Transverse colon (tissue), 3 donors: ENCODE measurements at regions not wholly inside any gene's neighbourhood (a gene's known extent, or its start where the extent isn't known, plus 50 kb on each side); places are given as distances from the start of the nearest gene placed in this dataset.

ENCODE experiments used
- CTCF ChIP-seq, 5 experiments: fragments of 200-600 bp in 3 of 5; fragments of 450-650 bp in 2 of 5; sonication (generic) in 3 of 5; IDR thresholded peaks; 1 replicate in 2 of 5; 2 replicates in 3 of 5; pipeline ENCODE4 v1.5.1; 2016 to 2017; ENCODE audit warnings: antibody characterized with exemption in 5 of 5, inconsistent platforms in 3 of 5, mild to moderate bottlenecking in 2 of 5, moderate library complexity in 1 of 5
- POLR2A ChIP-seq: fragments of 450-650 bp; IDR thresholded peaks from one replicate; pipeline ENCODE4 v1.6.1; 2016; ENCODE audit warnings: antibody characterized with exemption, mild to moderate bottlenecking, moderate library complexity

DNA sequence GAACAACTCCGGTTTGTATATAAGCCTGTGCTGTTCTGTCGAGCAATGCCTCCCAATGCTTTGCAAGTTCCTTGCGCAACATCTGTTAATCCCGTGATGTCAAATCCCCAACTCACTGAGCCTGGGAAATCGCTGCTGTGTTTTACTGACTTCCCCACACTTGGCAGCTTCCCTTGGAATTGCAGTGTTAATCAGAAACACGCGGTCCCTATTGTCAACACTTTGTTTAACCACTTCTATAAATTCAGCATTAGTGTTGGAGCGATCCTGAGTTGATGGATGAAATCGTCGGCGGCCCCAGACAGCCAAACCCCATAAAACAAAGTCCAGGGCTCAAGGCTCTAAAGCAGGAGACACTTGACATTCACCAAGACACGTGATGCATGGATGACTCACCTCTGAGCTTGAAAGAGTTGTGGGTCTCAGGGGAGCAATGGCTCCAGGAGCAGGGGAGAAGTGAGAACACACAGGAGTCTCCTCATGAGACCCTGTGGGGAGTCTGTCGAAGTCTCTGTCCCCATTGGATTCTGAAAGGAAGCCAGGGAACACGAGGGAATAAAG is 555.3 kb downstream of the MIAT start:
- TF ChIP-seq POLR2A = no peak
- no peak for TF ChIP-seq CTCF (IDR thresholded peaks at IDR 0.05)
